Tibial artery (tissue), 4 donors: ENCODE measurements at regions not wholly inside any gene's neighbourhood (a gene's known extent, or its start where the extent isn't known, plus 50 kb on each side); places are given as distances from the start of the nearest gene placed in this dataset.

ENCODE experiments used
- DNase-seq, 2 donors: peaks; one replicate each; pipeline ENCODE4 v3.0.0-alpha.2; 2019
- H3K27ac ChIP-seq, 2 donors: fragments of 200-600 bp; sonication (generic) in 1 of 2; 1 replicate in 1 of 2; 2 replicates in 1 of 2; pipeline ENCODE4 v1.5.1; 2018 to 2019; ENCODE audit warnings: mild to moderate bottlenecking in 1 of 2
- H3K27me3 ChIP-seq, 2 donors: fragments of 200-600 bp; sonication (generic) in 1 of 2; one replicate each; pipeline versions ENCODE4 v1.5.1 to v1.6.0; 2016 to 2019
- H3K36me3 ChIP-seq, 3 donors: fragments of 200-600 bp; sonication (generic) in 2 of 3; one replicate each; pipeline ENCODE4 v1.5.1; 2016 to 2019; ENCODE audit warnings: mild to moderate bottlenecking in 2 of 3
- H3K4me1 ChIP-seq, 4 donors: fragments of 200-600 bp; sonication (generic) in 2 of 4; 1 replicate in 3 of 4; 2 replicates in 1 of 4; pipeline ENCODE4 v1.5.1; 2016 to 2019
- H3K4me3 ChIP-seq, 2 donors: fragments of 200-600 bp; sonication (generic) in 1 of 2; 1 replicate in 1 of 2; 2 replicates in 1 of 2; pipeline ENCODE4 v1.5.1; 2018 to 2019; ENCODE audit warnings: mild to moderate bottlenecking in 2 of 2
- H3K9me3 ChIP-seq, 3 donors: fragments of 200-600 bp; sonication (generic) in 1 of 3; one replicate each; pipeline ENCODE4 v1.5.1; 2016 to 2019
- intact Hi-C: fragments of 100-400 bp; cut with DNase I; formaldehyde crosslinking; loops from one replicate; pipeline ENCODE4 v1.15.0; 2023; ENCODE audit warnings: low total_unique reads
- TF ChIP-seq, protein P1 (sequence below), 2 experiments: fragments of 200-600 bp in 1 of 2; fragments of 450-650 bp in 1 of 2; IDR thresholded peaks; one replicate each; pipeline ENCODE4 v1.5.1; 2017 to 2019; ENCODE audit warnings: antibody characterized with exemption in 2 of 2, mild to moderate bottlenecking in 1 of 2, moderate library complexity in 1 of 2

DNA sequence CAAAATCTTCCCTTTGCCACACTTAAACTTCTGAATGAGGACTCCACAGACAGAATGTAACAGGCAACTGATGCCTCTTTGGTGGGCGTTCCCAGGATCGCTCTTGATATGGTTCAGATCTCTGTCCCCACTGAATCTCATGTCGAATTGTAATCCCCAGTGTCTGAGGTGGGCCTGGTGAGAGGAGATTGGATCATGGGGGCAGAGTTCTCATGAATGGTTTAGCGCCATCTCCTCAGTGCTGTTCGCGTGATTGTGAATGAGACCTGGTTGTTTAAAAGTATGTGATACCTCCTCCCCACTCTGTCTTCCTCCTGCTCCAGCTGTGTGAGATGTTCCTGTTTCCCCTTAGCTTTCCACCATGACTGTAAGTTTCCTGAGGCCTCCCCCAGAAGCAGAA, 111.1 kb upstream of the SLC66A3 start:
- intact Hi-C loops: no loop called here
- no peak overlapping the region for H3K4me3 ChIP-seq
- no peak overlapping the region for H3K27ac ChIP-seq
- TF ChIP-seq, protein P1, sequence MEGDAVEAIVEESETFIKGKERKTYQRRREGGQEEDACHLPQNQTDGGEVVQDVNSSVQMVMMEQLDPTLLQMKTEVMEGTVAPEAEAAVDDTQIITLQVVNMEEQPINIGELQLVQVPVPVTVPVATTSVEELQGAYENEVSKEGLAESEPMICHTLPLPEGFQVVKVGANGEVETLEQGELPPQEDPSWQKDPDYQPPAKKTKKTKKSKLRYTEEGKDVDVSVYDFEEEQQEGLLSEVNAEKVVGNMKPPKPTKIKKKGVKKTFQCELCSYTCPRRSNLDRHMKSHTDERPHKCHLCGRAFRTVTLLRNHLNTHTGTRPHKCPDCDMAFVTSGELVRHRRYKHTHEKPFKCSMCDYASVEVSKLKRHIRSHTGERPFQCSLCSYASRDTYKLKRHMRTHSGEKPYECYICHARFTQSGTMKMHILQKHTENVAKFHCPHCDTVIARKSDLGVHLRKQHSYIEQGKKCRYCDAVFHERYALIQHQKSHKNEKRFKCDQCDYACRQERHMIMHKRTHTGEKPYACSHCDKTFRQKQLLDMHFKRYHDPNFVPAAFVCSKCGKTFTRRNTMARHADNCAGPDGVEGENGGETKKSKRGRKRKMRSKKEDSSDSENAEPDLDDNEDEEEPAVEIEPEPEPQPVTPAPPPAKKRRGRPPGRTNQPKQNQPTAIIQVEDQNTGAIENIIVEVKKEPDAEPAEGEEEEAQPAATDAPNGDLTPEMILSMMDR (IDR thresholded peaks at IDR 0.05): no peak
- H3K9me3 ChIP-seq: peaks cover 0 to 15% (median 6%) of the 10 kb centered on the region in 3 donors
- H3K27me3 ChIP-seq: peaks cover 0 to 4% of the 10 kb centered on the region in 2 donors
- H3K36me3 ChIP-seq: no peaks in the 10 kb centered on the region
- DNase-seq: no peak
- H3K4me1 ChIP-seq: no peaks in the 10 kb centered on the region

GRCh38 chr2:11045294-11045693, 110.0 kb upstream of the SLC66A3 start:
- H3K4me1 ChIP-seq: no peaks in the 10 kb centered on the region
- TF ChIP-seq, protein P1 (IDR thresholded peaks at IDR 0.05): no peak
- no peaks in the 10 kb centered on the region for H3K36me3 ChIP-seq
- H3K9me3 ChIP-seq: peaks cover 0 to 4% (median 0%) of the 10 kb centered on the region in 3 donors
- intact Hi-C loops: no loop called here
- DNase-seq: no peak
- H3K27me3 ChIP-seq: peaks cover 0 to 4% of the 10 kb centered on the region in 2 donors
- H3K27ac ChIP-seq: no peak overlapping the region
- no peak overlapping the region for H3K4me3 ChIP-seq

- Histone ChIP-seq H3K27me3 (no peaks in the 10 kb centered on the region), H3K4me3 (no peak overlapping the region), H3K27ac (no peak overlapping the region), H3K36me3 (no peaks in the 10 kb centered on the region), H3K4me1 (no peaks in the 10 kb centered on the region), H3K9me3 (no peaks in the 10 kb centered on the region)
- DNase-seq: no peak
- intact Hi-C loops: no loop called here
- TF ChIP-seq, protein P1 (IDR thresholded peaks at IDR 0.05): no peak
These were observed 106.8 kb upstream of the SLC66A3 start for GRCh38 chr2:11048335-11049008.

DNA sequence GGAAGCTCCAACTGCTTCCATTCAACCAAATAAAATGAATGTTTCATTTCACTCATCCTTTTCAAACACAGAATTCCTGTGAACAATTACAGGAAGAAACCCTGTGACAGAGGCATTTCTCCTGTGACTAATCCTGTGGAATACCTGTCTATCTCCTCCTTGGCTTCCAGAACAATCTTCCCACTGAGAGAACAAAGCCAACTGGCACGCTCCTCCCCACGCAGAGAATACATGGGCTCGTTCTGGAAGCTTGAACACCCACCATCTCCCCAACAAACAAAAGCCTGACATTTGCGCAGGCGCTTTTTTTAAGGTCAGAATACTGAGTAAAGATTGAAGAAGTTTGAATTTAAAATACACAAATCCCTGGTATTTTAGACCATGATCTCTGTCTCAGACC, 104.7 kb upstream of the SLC66A3 start:
- Histone ChIP-seq H3K27ac (no peak overlapping the region), H3K9me3 (no peaks in the 10 kb centered on the region), H3K27me3 (no peaks in the 10 kb centered on the region), H3K4me3 (no peak overlapping the region), H3K4me1 (no peaks in the 10 kb centered on the region), H3K36me3 (no peaks in the 10 kb centered on the region)
- intact Hi-C loops: no loop called here
- TF ChIP-seq, protein P1 (IDR thresholded peaks at IDR 0.05): no peak
- DNase-seq: no peak

DNA sequence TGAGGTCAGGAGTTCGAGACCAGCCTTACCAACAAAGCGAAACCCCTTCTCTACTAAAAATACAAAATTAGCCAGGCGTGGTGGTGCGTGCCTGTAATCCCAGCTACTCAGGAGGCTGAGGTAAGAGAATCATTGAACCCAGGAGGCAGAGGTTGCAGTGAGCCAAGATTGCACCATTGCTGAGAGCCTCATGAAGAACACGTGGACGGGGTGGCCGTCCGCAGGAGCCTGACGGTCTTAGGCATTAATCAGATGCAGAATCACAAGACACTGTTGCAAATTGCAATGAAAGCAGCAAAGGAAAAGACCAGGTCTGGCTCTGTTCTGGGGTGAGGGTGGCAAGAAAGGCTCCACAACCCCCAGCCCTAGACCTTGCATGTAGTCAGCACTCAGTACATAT, 104.0 kb upstream of the SLC66A3 start:
- H3K27me3 ChIP-seq: no peaks in the 10 kb centered on the region
- H3K4me3 ChIP-seq: no peak overlapping the region
- no peak for DNase-seq
- TF ChIP-seq, protein P1 (IDR thresholded peaks at IDR 0.05): no peak
- no peaks in the 10 kb centered on the region for H3K36me3 ChIP-seq
- H3K4me1 ChIP-seq: no peaks in the 10 kb centered on the region
- intact Hi-C loops: no loop called here
- no peak overlapping the region for H3K27ac ChIP-seq
- H3K9me3 ChIP-seq: no peaks in the 10 kb centered on the region

DNA sequence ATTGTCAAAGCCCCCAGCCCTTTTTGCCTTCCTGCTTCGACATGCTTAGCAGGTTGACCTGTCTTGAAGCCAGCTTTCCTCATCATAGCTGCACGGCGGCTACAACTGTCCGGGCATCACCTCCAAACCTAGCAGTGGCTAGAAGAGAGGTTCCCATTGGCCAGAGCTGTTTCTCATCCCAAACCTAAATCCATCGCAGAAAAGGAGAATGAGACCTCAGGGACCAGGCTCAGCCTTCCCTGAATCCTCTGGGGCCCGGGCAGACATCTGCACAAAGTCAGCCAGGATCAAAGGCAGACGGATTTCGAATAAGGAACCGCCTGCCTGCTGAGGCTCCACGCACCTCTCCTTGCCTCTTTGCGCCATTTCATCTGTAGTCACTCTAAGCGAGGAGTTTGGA, 101.7 kb upstream of the SLC66A3 start:
- no peaks in the 10 kb centered on the region for H3K36me3 ChIP-seq
- no peaks in the 10 kb centered on the region for H3K4me1 ChIP-seq
- intact Hi-C loops: no loop called here
- H3K9me3 ChIP-seq: no peaks in the 10 kb centered on the region
- no peak overlapping the region for H3K27ac ChIP-seq
- H3K27me3 ChIP-seq: no peaks in the 10 kb centered on the region
- DNase-seq: no peak
- H3K4me3 ChIP-seq: no peak overlapping the region
- TF ChIP-seq, protein P1 (IDR thresholded peaks at IDR 0.05): no peak
